Dermis microvascular lymphatic vessel endothelial cell (primary cell): ENCODE measurements at regions not wholly inside any gene's neighbourhood (a gene's known extent, or its start where the extent isn't known, plus 50 kb on each side); places are given as distances from the start of the nearest gene placed in this dataset.
"Not testable (repeated sequence)": the region's sequence is repeated elsewhere in the genome, so short reads cannot be mapped to it uniquely, and the experiment has no call there.

Experiments used
- DNase-seq, 2 donors: peaks; one replicate each; pipeline versions ENCODE4 v3.0.0 to v3.0.0-alpha.2; 2010; ENCODE audit warnings: low read depth in 2 of 2

GRCh38 chr12:9340422-9341259 lies 132.4 kb upstream of the PZP start:
- DNase-seq: no peak

GRCh38 chr12:9337656-9338055 lies 129.5 kb upstream of the PZP start:
- no peak for DNase-seq

GRCh38 chr12:9336375-9337011 lies 128.3 kb upstream of the PZP start:
- DNase-seq: not testable (repeated sequence)

- DNase-seq: no peak
Observed at GRCh38 chr12:9335867-9336266, 127.7 kb upstream of the PZP start.

DNA sequence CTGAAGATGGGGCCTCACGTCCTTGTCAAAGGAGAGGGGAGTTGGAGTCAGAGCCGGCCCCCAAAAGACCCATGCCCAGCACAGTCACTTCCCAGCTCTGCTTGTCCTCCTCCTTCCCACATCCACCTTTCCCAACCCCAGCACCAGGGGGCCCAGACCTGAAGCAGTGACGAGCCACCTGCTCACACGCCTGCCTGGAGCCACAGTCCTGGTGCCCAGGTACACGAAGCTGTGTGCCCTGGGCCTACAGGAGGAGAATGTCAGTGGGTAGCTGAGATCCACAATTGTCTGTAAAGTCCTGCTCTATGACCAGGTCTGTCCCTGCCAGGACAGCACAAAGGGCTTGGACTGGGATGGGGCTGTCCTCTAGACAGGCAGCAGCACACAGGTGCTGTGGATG lies 126.8 kb upstream of the PZP start:
- no peak for DNase-seq

DNA sequence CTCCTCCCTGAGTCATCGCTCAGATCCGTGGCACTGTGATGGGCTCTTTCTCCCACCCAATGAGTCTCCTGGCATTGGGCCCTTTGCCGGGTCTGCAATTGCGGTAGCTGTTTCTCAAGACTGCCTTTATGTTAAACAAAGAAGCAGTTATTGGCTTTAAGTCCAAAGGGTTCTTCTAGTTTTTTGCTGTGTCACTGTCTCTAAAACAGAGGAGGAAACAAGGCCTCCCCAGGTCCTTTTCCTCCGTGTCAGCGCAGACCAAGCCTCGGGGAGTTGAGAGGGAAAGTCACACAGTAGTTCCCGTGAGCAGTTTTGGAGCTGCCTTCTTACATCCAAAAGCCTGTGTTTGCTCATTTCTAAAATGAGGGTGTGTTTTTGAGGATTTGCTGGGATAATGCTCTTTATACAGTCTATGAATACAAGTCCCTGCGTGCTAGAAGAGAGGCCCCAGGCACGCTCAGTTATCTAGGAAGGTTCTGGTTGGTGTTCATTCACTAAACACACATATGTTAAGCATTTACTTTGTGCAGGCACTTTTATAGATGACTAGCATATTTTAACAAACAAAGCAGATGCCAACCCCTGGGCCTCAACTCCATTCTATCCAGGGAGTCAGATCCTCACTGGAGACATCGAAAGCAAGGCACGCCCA lies 126.0 kb upstream of the PZP start:
- no peak for DNase-seq

- DNase-seq: no peak
Observed at GRCh38 chr12:9333161-9333560, 125.0 kb upstream of the PZP start.

- DNase-seq: no peak
Observed at GRCh38 chr12:9332564-9332963, 124.4 kb upstream of the PZP start.

DNA sequence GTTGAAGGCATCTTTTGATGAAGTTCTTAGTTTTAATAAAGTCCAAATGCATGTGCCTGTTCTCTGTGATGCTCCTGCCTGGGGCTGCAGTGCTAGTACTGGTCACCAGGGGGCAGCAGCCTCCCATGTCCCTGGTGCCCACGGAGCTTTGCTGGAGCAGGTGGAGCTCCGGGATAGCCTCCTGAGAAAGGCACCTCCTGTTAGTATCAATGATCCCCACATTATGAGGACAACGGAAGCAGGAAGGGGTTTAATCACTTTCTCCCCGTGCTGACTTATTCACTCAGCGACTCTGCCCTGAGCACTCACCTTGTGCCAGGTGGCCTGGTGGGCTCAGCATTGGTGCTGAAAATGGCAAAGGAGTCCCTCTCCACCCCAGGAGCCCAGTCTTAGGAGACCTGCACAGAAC lies 123.0 kb upstream of the PZP start:
- peak; percentile 22 to 46 for DNase-seq

DNA sequence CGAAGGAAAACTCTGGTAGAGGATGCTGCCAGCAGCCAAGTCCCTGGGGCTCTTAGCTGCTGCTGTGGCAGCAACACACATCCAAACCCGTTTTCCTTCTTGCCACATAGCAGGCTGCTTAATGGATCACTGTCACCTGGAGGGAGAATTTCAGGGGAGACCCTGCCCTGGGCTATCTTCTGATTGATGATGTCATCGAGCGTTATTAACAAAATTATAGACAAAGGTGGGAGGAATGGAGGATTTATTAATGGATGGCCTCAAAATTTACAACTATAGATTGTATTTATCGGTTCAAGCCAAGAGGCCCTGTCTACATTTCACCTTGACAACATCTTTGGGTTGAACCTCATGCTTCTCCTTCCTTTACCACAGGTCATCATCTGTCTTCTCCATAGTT lies 120.8 kb upstream of the PZP start:
- DNase-seq: no peak

- DNase-seq: no peak
Observed at GRCh38 chr12:9328065-9328464, 119.9 kb upstream of the PZP start.

GRCh38 chr12:9327320-9327719 lies 119.1 kb upstream of the PZP start:
- no peak for DNase-seq

- not testable (repeated sequence) for DNase-seq
Observed at GRCh38 chr12:9326849-9327248, 118.7 kb upstream of the PZP start.

- DNase-seq: no peak
Observed at GRCh38 chr12:9326085-9326484, 117.9 kb upstream of the PZP start.

- DNase-seq: no peak
Observed at GRCh38 chr12:9325471-9325870, 117.3 kb upstream of the PZP start.

- DNase-seq: no peak
Observed at GRCh38 chr12:9324782-9325181, 116.6 kb upstream of the PZP start.

DNA sequence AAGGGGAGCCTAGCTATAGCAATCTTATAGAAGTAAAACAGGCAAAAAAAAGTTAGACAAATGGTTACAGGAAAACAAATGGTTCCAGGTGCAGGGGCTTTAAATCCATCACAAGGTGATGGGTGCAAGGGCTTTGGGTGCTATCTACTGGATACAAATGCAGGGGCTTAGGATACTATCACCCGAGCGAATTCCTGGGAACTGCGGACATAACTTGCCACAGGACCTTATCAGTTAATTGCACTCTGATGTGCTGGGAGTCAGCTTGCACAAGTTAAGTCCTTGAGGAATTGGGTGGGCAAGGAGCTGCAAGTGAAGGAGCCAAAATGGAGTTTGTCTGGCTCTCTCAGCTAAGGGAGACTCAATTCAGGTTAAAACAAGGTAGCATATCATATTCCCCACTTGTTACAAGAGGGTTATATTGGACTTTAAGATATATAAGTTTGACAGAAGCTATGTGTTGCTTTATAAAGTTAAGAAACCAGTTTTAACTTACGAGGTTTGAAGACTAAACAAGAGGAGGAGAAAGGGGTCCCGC lies 115.0 kb upstream of the PZP start:
- DNase-seq: no peak

DNA sequence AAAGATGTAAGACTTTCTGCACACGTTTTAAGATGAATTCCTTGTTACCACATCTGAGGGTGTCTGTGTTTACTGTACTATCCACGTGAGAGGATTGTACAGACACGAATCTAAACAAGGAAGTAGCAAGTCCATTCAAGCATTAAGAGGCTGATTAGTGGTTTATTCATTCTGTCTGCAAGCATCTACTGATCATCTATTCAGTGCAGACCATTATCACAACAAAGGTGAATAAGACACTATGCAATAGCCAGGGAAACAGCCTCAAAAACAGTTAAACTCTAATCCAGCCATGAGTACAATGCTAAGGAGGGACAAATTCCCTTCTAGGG lies 111.6 kb upstream of the PZP start:
- DNase-seq: no peak

DNA sequence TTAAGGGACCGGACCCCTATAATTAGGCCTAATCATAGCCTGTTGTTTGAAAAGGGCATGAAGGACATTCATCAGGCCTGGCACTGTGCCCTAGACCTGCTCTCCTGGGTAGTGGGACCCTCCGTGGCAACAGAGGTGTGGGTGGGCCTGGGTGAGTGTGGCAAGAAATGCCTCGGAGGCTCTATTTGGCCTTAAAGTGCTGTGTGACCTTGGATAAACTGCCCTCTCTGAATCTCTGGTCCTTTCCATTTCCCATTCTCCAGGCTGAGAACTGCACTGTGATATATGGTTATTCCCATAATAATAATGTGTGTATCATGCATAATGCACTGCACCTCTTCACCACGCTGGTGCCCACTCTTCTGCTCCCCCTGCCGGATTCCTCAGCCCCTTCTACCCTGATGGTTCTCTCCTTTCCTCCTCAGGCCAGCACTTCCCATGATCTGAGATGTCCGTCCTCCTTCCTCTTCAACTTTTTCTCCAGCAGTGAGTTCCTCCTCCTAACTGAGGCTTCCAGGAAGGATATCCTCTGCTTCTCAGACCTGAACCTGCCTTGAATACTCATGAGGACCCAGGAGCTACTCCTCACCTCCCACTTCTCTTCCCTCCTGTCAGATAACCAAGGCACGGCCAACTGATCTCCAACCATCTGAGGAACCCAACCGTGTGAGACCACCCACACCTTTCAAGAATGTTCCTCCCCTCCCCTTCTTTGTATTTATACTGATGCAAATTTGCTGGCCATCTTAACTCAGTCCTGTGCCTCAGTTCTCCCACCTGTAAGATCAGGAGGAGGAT lies 111.0 kb upstream of the PZP start:
- peak; percentile 2 to 43 for DNase-seq

DNA sequence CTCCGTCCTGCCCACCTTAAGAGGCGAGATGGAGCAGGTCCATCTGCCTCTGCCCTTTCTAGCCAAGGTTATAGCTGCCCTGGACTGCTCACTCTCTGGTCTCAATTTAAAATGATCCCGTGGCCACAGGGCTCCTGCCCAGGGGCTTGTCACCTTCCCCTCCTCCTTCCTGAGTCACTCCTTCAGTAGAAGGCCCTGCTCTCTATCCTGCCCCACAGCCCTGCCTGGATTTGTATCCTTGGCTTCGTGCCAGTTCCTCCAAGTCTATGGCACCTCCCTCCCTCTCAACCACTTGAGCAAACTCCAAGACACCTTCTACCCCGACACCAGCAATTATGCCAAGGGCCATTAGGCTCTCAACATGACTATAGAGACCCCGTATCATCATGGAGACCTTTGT lies 105.3 kb upstream of the PZP start:
- not testable (repeated sequence) for DNase-seq
